ENCODE measurements at regions not wholly inside any gene's neighbourhood (a gene's known extent, or its start where the extent isn't known, plus 50 kb on each side); places are given as distances from the start of the nearest gene placed in this dataset.

DNA sequence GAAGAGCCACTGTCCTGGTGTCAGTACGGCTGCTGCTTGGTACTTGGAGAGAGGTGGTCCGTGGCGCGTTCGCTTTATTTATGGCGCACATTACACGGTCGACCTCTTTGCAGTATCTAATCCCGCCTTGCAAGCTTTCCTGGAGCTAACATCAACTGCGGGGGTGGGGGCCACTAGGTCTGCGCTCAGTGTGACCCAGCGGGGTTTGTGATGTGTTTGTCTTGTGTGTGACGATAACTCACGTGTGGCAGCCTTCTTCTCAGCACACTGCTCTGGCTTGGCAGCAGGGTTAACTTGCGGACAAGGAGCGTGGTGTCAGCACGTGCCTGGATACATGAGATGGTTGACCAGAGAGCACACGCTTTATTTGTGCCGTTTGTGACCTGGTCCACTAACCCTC is 122.2 kb upstream of the RTL1 start:
- H3K27ac ChIP-seq, result no peak overlapping the region
- H3K36me3 ChIP-seq, result no peaks in the 10 kb centered on the region
- no peaks in the 10 kb centered on the region for H3K4me1 ChIP-seq
- TF ChIP-seq POLR2AphosphoS5 (IDR thresholded peaks at IDR 0.05; ENCODE audit: insufficient read depth in 1 of 2, low read depth in 1 of 2), result no peak
- TF ChIP-seq POLR2A (IDR thresholded peaks at IDR 0.05), result no peak
- TF ChIP-seq, protein P1, sequence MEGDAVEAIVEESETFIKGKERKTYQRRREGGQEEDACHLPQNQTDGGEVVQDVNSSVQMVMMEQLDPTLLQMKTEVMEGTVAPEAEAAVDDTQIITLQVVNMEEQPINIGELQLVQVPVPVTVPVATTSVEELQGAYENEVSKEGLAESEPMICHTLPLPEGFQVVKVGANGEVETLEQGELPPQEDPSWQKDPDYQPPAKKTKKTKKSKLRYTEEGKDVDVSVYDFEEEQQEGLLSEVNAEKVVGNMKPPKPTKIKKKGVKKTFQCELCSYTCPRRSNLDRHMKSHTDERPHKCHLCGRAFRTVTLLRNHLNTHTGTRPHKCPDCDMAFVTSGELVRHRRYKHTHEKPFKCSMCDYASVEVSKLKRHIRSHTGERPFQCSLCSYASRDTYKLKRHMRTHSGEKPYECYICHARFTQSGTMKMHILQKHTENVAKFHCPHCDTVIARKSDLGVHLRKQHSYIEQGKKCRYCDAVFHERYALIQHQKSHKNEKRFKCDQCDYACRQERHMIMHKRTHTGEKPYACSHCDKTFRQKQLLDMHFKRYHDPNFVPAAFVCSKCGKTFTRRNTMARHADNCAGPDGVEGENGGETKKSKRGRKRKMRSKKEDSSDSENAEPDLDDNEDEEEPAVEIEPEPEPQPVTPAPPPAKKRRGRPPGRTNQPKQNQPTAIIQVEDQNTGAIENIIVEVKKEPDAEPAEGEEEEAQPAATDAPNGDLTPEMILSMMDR (IDR thresholded peaks at IDR 0.05), result no peak
- H3K4me3 ChIP-seq, result no peak overlapping the region
- H3K9me3 ChIP-seq, result no peaks in the 10 kb centered on the region
- no peak for DNase-seq (ENCODE audit: extremely low spot score in 2 of 2)
- no peaks in the 10 kb centered on the region for H3K27me3 ChIP-seq
- intact Hi-C loops (cut with DNase I), result no loop called here

DNA sequence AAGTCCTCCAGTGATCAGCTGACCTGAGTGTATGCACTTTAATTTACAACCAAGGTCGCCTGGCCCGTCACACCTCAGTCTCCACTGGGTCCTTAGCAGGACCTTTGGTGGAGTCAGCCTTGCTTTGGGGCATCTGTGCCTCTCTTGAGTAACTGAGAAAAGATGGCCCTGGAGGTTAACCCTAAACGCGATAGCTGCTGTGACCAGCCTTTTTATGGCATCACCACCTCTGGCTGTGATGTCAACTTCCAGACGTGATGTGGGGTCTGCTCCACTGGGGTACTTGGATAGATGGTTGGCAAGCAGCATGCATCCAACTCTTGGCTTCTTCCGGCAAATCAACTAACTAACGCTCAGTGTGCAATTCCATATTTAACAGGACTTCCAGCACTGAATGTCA is 122.8 kb upstream of the RTL1 start:
- no peak for DNase-seq (ENCODE audit: extremely low spot score in 2 of 2)
- H3K36me3 ChIP-seq, result no peaks in the 10 kb centered on the region
- intact Hi-C loops (cut with DNase I), result no loop called here
- H3K4me1 ChIP-seq, result no peaks in the 10 kb centered on the region
- TF ChIP-seq, protein P1 (IDR thresholded peaks at IDR 0.05), result no peak
- TF ChIP-seq POLR2A (IDR thresholded peaks at IDR 0.05), result no peak
- no peak for TF ChIP-seq POLR2AphosphoS5 (IDR thresholded peaks at IDR 0.05; ENCODE audit: insufficient read depth in 1 of 2, low read depth in 1 of 2)
- no peaks in the 10 kb centered on the region for H3K27me3 ChIP-seq
- no peak overlapping the region for H3K27ac ChIP-seq
- no peaks in the 10 kb centered on the region for H3K9me3 ChIP-seq
- H3K4me3 ChIP-seq, result no peak overlapping the region

DNA sequence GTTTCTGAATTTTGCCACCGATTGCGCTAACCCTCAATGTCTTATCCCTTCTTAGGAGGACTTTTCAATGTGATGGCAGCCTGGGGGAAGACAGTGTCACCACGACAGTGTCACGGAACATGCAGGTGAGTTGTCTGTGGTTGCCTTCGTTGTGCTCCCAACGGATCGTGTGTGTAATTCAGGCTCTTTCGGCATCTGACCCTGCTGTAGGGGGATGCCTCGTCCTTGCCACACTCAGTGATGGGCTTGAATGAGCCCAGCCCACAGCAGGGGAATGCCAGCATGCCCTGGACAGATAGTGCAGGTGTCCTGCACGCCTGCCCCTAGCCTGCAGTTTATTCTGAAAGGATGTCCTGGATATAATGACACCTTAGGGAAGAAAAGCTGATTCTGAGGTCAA is 123.8 kb upstream of the RTL1 start:
- H3K9me3 ChIP-seq, result no peaks in the 10 kb centered on the region
- H3K36me3 ChIP-seq, result no peaks in the 10 kb centered on the region
- DNase-seq (ENCODE audit: extremely low spot score in 2 of 2), result no peak

DNA sequence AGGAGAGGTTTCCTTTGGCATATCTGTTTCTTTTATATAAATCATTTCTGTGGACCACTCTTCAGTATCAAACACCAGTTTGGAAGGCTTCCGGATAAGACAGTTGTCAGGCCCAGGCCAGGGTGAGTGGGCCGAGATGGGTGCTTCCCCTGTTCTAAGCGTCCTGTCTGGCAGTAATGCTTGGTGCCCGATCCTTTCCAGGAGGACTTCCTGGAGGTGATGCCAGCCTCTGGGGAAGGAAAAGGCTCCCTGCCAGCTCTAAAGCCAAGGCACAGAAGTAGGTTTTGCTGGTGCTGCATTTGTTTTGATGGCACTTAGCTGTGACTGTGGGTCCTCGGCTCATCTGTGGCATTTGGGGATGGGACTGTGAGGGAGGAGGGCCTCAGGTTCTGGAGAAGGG is 124.4 kb upstream of the RTL1 start:
- Histone ChIP-seq H3K4me1 (no peaks in the 10 kb centered on the region), H3K27me3 (no peaks in the 10 kb centered on the region), H3K4me3 (no peak overlapping the region), H3K36me3 (no peaks in the 10 kb centered on the region), H3K27ac (no peak overlapping the region), H3K9me3 (no peaks in the 10 kb centered on the region)
- no peak for DNase-seq (ENCODE audit: extremely low spot score in 2 of 2)
- intact Hi-C loops (cut with DNase I), result no loop called here
- TF ChIP-seq POLR2AphosphoS5 (IDR thresholded peaks at IDR 0.05; ENCODE audit: insufficient read depth in 1 of 2, low read depth in 1 of 2), result no peak
- no peak for TF ChIP-seq POLR2A (IDR thresholded peaks at IDR 0.05)

More for the DNA sequence above, 123.8 kb upstream of the RTL1 start:
- no peaks in the 10 kb centered on the region for H3K27me3 ChIP-seq
- H3K4me3 ChIP-seq, result no peak overlapping the region
- H3K27ac ChIP-seq, result no peak overlapping the region
- TF ChIP-seq POLR2A (IDR thresholded peaks at IDR 0.05), result no peak
- TF ChIP-seq, protein P1 (IDR thresholded peaks at IDR 0.05), result no peak
- TF ChIP-seq POLR2AphosphoS5 (IDR thresholded peaks at IDR 0.05; ENCODE audit: insufficient read depth in 1 of 2, low read depth in 1 of 2), result no peak
- no peaks in the 10 kb centered on the region for H3K4me1 ChIP-seq
- intact Hi-C loops (cut with DNase I), result no loop called here

DNA sequence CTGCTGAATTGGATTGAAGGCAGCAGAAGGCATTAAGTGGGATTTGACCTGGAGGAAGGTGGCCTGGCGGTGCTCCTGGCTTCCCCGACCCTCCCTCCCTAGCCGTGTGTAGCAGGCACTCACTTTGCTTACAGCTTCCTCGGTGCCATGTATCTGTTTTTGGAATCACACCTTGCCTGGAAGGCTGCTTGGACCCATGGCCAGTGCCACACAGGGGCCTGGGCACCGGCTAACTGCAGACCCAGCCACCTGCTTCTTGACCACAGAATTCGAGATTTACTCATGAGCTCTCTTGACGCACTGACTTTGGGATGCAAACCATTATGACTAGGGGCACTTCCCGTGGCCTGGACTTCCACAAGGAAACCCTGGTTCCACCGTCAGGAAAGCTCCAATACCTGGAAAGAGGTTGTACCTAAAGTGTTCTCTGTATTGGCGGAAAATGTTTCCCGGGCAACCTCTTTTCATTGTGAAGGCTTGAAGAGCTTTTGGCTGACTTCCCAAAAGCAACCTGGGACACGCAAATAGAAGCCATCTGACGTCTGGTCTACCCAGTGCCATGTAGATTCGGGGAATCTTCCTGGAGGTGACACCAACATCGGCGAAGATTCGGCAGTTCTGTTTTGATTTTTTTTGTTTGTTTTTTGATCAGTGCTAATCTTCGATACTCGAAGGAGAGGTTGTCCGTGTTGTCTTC is 125.6 kb upstream of the RTL1 start:
- Histone ChIP-seq H3K9me3 (no peaks in the 10 kb centered on the region), H3K4me3 (no peak overlapping the region), H3K36me3 (no peaks in the 10 kb centered on the region), H3K4me1 (no peaks in the 10 kb centered on the region), H3K27me3 (no peaks in the 10 kb centered on the region), H3K27ac (no peak overlapping the region)
- TF ChIP-seq POLR2A (IDR thresholded peaks at IDR 0.05) (no peak), POLR2AphosphoS5 (IDR thresholded peaks at IDR 0.05; ENCODE audit: insufficient read depth in 1 of 2, low read depth in 1 of 2) (no peak)
- TF ChIP-seq, protein P1 (IDR thresholded peaks at IDR 0.05), result no peak
- intact Hi-C loops (cut with DNase I), result no loop called here
- DNase-seq (ENCODE audit: extremely low spot score in 2 of 2), result no peak

All from vagina (tissue), 2 donors.